A673 (cell line): ENCODE measurements at regions not wholly inside any gene's neighbourhood (a gene's known extent, or its start where the extent isn't known, plus 50 kb on each side); places are given as distances from the start of the nearest gene placed in this dataset.

Experiments
- EZH2 ChIP-seq: fragments of 200-600 bp; sonication (generic); IDR thresholded peaks from 2 replicates; pipeline ENCODE4 v1.6.1; 2017; ENCODE audit warnings: borderline replicate concordance, low read depth, mild to moderate bottlenecking, mixed read lengths, antibody characterized with exemption, low read length; ENCODE audit not compliant: poor library complexity, severe bottlenecking
- TF ChIP-seq, protein P1 (sequence below): fragments of 300-800, 200-600 bp; sonication (generic); conservative IDR thresholded peaks from 2 replicates; pipeline ENCODE4 v1.5.1; 2017; ENCODE audit warnings: low read depth, mild to moderate bottlenecking, antibody characterized with exemption, low read length, moderate library complexity, mixed read lengths

DNA sequence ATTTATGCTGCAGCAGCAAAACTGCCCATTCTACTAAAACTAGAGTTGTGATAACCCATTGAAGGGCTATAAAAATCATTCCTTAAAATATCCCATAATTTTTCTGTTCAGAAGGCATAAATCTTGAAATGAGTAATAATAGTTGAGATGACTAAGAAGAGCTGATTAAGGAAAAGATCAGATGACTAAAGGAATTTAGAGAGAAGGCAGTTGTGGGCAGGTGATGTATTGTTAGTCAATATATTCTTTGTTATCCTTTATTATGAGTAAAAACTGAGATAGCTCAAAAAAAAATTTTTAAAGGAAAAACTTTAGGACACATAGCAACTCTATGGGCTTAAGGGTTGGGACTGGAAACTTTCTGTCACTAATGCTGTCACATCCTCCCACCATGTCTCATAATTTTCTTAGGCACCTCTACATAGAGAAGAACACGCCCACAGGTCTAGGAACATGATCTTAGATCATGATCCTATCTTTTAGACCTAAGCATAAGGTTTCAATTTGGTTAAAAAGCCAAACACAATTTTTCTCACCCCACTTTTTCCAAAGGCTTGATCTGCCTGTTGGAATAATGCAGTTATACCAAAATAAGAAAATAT is 597.5 kb upstream of the MEF2C start:
- TF ChIP-seq EZH2, result no peak
- TF ChIP-seq, protein P1, sequence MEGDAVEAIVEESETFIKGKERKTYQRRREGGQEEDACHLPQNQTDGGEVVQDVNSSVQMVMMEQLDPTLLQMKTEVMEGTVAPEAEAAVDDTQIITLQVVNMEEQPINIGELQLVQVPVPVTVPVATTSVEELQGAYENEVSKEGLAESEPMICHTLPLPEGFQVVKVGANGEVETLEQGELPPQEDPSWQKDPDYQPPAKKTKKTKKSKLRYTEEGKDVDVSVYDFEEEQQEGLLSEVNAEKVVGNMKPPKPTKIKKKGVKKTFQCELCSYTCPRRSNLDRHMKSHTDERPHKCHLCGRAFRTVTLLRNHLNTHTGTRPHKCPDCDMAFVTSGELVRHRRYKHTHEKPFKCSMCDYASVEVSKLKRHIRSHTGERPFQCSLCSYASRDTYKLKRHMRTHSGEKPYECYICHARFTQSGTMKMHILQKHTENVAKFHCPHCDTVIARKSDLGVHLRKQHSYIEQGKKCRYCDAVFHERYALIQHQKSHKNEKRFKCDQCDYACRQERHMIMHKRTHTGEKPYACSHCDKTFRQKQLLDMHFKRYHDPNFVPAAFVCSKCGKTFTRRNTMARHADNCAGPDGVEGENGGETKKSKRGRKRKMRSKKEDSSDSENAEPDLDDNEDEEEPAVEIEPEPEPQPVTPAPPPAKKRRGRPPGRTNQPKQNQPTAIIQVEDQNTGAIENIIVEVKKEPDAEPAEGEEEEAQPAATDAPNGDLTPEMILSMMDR, result no peak
